ENCODE measurements at regions not wholly inside any gene's neighbourhood (a gene's known extent, or its start where the extent isn't known, plus 50 kb on each side); places are given as distances from the start of the nearest gene placed in this dataset.

DNA sequence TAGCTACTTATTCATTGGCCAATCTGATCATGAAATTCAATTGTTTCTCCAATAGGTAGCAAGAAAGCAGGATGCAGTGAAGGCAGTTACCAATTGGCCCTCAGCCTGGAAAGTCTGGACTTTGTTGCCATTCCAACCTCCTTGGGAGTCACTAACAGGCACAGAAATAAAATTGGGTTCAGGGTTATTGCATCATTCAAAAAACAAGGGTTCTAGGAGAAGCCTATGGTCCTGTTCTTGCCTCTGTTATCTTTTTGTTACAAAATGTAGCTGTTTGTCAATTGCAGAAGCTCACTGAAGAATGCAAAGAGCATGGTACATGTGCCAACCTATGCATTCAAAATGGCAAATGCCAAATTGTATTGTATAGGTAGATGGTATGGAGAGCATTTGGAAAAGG is 51.0 kb upstream of the CCNG1 start:
- BruUV-seq (replicated peaks), result no TSS peak
- no peak for FAIRE-seq
- Histone ChIP-seq H3K9me3 (replicated peaks; ENCODE audit: control insufficient read depth, insufficient read depth, low read length) (no peaks in the 10 kb centered on the region), H3K36me3 (ENCODE audit: control insufficient read depth in 2 of 2, extremely low read depth in 1 of 2, insufficient read depth in 2 of 2, low read length in 2 of 2) (no peaks in the 10 kb centered on the region), H3K79me2 (ENCODE audit: control insufficient read depth, insufficient read depth, low read length) (no peaks in the 10 kb centered on the region), H3K4me1 (ENCODE audit: control insufficient read depth, extremely low read depth, insufficient read depth, low read length) (no peaks in the 10 kb centered on the region), H3K27ac (ENCODE audit: insufficient read depth, low read depth, low read length) (no peak overlapping the region), H3K4me2 (ENCODE audit: insufficient read depth, low read length) (no peak overlapping the region), H3K27me3 (ENCODE audit: control insufficient read depth in 2 of 2, insufficient read depth in 2 of 2, low read length in 2 of 2) (no peaks in the 10 kb centered on the region), H3K9me1 (replicated peaks; ENCODE audit: control insufficient read depth, extremely low read depth, insufficient read depth, low read length) (no peaks in the 10 kb centered on the region), H3K4me3 (replicated peaks in 1 of 3; ENCODE audit: insufficient read depth in 1 of 3, low read depth in 1 of 3, low read length in 3 of 3) (no peak overlapping the region), H3K9ac (replicated peaks; ENCODE audit: extremely low read depth, insufficient read depth, low read length) (no peak overlapping the region), H2AFZ (ENCODE audit: low read depth, low read length) (no peak overlapping the region), H4K20me1 (replicated peaks; ENCODE audit: control insufficient read depth, extremely low read depth, insufficient read depth, low read length) (no peaks in the 10 kb centered on the region)
- DNase-seq (ENCODE audit: low read depth, low spot score), result no peak
- ChIA-PET CTCF (interaction anchor here (2.2 kb wide), 1 partner anchor 22 kb away, joined by 7 read pairs; no protein-coding TSS in a partner anchor), POLR2A (no interaction called here)
- TF ChIP-seq POLR2AphosphoS5 (IDR thresholded peaks at IDR 0.05; ENCODE audit: insufficient read depth, low read depth, low read length) (no peak), FOS (IDR thresholded peaks at IDR 0.05; ENCODE audit: borderline replicate concordance, insufficient read depth, low read length) (no peak), MYC (IDR thresholded peaks at IDR 0.05; ENCODE audit: low read depth, low read length) (no peak), POLR2A (IDR thresholded peaks at IDR 0.05; ENCODE audit: low read depth, low read length) (no peak), JUN (IDR thresholded peaks at IDR 0.05; ENCODE audit: borderline replicate concordance, insufficient read depth, insufficient read length, low read depth) (no peak), EZH2 (IDR thresholded peaks at IDR 0.05; ENCODE audit: borderline replicate concordance, low read depth, low read length, severe bottlenecking) (no peak), GATA2 (IDR thresholded peaks at IDR 0.05; ENCODE audit: insufficient read depth, insufficient read length, low read depth, low read length) (no peak)
- TF ChIP-seq, protein P1, sequence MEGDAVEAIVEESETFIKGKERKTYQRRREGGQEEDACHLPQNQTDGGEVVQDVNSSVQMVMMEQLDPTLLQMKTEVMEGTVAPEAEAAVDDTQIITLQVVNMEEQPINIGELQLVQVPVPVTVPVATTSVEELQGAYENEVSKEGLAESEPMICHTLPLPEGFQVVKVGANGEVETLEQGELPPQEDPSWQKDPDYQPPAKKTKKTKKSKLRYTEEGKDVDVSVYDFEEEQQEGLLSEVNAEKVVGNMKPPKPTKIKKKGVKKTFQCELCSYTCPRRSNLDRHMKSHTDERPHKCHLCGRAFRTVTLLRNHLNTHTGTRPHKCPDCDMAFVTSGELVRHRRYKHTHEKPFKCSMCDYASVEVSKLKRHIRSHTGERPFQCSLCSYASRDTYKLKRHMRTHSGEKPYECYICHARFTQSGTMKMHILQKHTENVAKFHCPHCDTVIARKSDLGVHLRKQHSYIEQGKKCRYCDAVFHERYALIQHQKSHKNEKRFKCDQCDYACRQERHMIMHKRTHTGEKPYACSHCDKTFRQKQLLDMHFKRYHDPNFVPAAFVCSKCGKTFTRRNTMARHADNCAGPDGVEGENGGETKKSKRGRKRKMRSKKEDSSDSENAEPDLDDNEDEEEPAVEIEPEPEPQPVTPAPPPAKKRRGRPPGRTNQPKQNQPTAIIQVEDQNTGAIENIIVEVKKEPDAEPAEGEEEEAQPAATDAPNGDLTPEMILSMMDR (IDR thresholded peaks at IDR 0.05; ENCODE audit: extremely low read depth in 1 of 2, insufficient read depth in 1 of 2, low read depth in 1 of 2, low read length in 2 of 2), result no peak
- TF ChIP-seq, protein P2, sequence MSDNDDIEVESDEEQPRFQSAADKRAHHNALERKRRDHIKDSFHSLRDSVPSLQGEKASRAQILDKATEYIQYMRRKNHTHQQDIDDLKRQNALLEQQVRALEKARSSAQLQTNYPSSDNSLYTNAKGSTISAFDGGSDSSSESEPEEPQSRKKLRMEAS (IDR thresholded peaks at IDR 0.05; ENCODE audit: insufficient read depth, insufficient read length), result no peak
- intact Hi-C loops (cut with micrococcal nuclease), result no loop called here
- dilution Hi-C loops (cut with MboI; ENCODE audit: extremely low pct_ligation_motif_present, low sequenced_read_pairs), result no loop called here

Data from endothelial cell of umbilical vein (primary cell).